SK-N-SH treated with all-trans-retinoic acid at 6 μM for 48 hours (cell line): ENCODE measurements at regions not wholly inside any gene's neighbourhood (a gene's known extent, or its start where the extent isn't known, plus 50 kb on each side); places are given as distances from the start of the nearest gene placed in this dataset.

Experiments used
- ATAC-seq: fragments of 200-7000 bp; cut with Tn5 transposase; 3 replicates; pipeline ENCODE4 v1.9.1; 2020; ENCODE audit warnings: mild to moderate bottlenecking, moderate library complexity
- ARNTL ChIP-seq: fragments of 450-650 bp; formaldehyde crosslinking; IDR thresholded peaks from 2 replicates; pipeline ENCODE4 v1.5.0; 2020; ENCODE audit warnings: low read depth, mild to moderate bottlenecking, moderate library complexity, borderline replicate concordance
- BACH2 ChIP-seq: fragments of 250-450 bp; sonication (Bioruptor Pico); IDR thresholded peaks from 2 replicates; pipeline ENCODE4 v1.9.0; 2021; ENCODE audit warnings: mild to moderate bottlenecking, borderline replicate concordance
- CREB5 ChIP-seq: fragments of 250-450 bp; sonication (Bioruptor Pico); IDR thresholded peaks from 2 replicates; pipeline ENCODE4 v1.5.1; 2020; ENCODE audit warnings: low read depth, mild to moderate bottlenecking, moderate library complexity
- ESRRG ChIP-seq: fragments of 250-450 bp; sonication (Bioruptor Pico); IDR thresholded peaks from 2 replicates; pipeline ENCODE4 v1.6.1; 2021; ENCODE audit warnings: mild to moderate bottlenecking
- GLIS3 ChIP-seq: fragments of 250-450 bp; sonication (Bioruptor Pico); IDR thresholded peaks from 2 replicates; pipeline ENCODE4 v1.5.0; 2020; ENCODE audit warnings: mild to moderate bottlenecking, moderate library complexity
- ISL1 ChIP-seq: fragments of 250-450 bp; sonication (Bioruptor Pico); IDR thresholded peaks from 2 replicates; pipeline ENCODE4 v2.1.2; 2022; ENCODE audit warnings: mild to moderate bottlenecking, moderate library complexity
- OSR1 ChIP-seq: fragments of 250-450 bp; sonication (Bioruptor Pico); IDR thresholded peaks from 2 replicates; pipeline ENCODE4 v1.8.0; 2022; ENCODE audit warnings: moderate library complexity, mild to moderate bottlenecking, inconsistent platforms
- PATZ1 ChIP-seq: fragments of 250-450 bp; sonication (Bioruptor Pico); IDR thresholded peaks from 2 replicates; pipeline ENCODE4 v1.8.0; 2020; ENCODE audit warnings: mild to moderate bottlenecking, moderate library complexity, borderline replicate concordance
- POU6F1 ChIP-seq: fragments of 250-450 bp; sonication (Bioruptor Pico); IDR thresholded peaks from 2 replicates; pipeline ENCODE4 v1.8.0; 2021; ENCODE audit warnings: low read depth, mild to moderate bottlenecking, moderate library complexity, borderline replicate concordance
- PPARA ChIP-seq: fragments of 250-450 bp; sonication (Bioruptor Pico); IDR thresholded peaks from 2 replicates; pipeline ENCODE4 v1.5.0; 2020; ENCODE audit warnings: mild to moderate bottlenecking, borderline replicate concordance
- RARB ChIP-seq: fragments of 250-450 bp; sonication (Bioruptor Pico); IDR thresholded peaks from 2 replicates; pipeline ENCODE4 v1.8.0; 2021; ENCODE audit warnings: mild to moderate bottlenecking, moderate library complexity
- SNAI2 ChIP-seq: fragments of 250-450 bp; sonication (Bioruptor Pico); IDR thresholded peaks from 2 replicates; pipeline ENCODE4 v1.5.0; 2020; ENCODE audit warnings: mild to moderate bottlenecking, moderate library complexity
- TCF4 ChIP-seq: fragments of 250-450 bp; sonication (Bioruptor Pico); IDR thresholded peaks from 2 replicates; pipeline ENCODE4 v1.8.0; 2021; ENCODE audit warnings: mild to moderate bottlenecking, moderate library complexity, borderline replicate concordance
- TOX ChIP-seq: fragments of 250-450 bp; sonication (Bioruptor Pico); IDR thresholded peaks from 2 replicates; pipeline ENCODE4 v1.8.0; 2021; ENCODE audit warnings: mild to moderate bottlenecking, moderate library complexity, borderline replicate concordance
- TSHZ2 ChIP-seq: fragments of 250-450 bp; sonication (Bioruptor Pico); IDR thresholded peaks from 2 replicates; pipeline ENCODE4 v1.5.0; 2020; ENCODE audit warnings: mild to moderate bottlenecking, moderate library complexity
- ZC3H10 ChIP-seq: fragments of 250-450 bp; sonication (Bioruptor Pico); IDR thresholded peaks from 2 replicates; pipeline ENCODE4 v1.5.1; 2021; ENCODE audit warnings: mild to moderate bottlenecking, moderate library complexity
- ZFP3 ChIP-seq: fragments of 250-450 bp; sonication (Bioruptor Pico); IDR thresholded peaks from 2 replicates; pipeline ENCODE4 v1.5.0; 2020; ENCODE audit warnings: mild to moderate bottlenecking, moderate library complexity
- ZFP30 ChIP-seq: fragments of 450-650 bp; formaldehyde crosslinking; IDR thresholded peaks from 2 replicates; pipeline ENCODE4 v1.5.0; 2022; ENCODE audit warnings: mild to moderate bottlenecking, moderate library complexity
- ZNF565 ChIP-seq: fragments of 450-650 bp; formaldehyde crosslinking; conservative IDR thresholded peaks from 2 replicates; pipeline ENCODE4 v1.5.0; 2020; ENCODE audit warnings: low read depth, mild to moderate bottlenecking, moderate library complexity

- no peak for ATAC-seq
- TF ChIP-seq TOX (CRISPR knock-in tag), result no peak
- TF ChIP-seq TSHZ2 (CRISPR knock-in tag), result no peak
- TF ChIP-seq ZFP3 (CRISPR knock-in tag), result no peak
- no peak for TF ChIP-seq ISL1 (CRISPR knock-in tag)
- no peak for TF ChIP-seq ESRRG (CRISPR knock-in tag)
- no peak for TF ChIP-seq ARNTL (CRISPR knock-in tag)
- TF ChIP-seq OSR1, result no peak
- TF ChIP-seq POU6F1 (CRISPR knock-in tag), result no peak
- TF ChIP-seq RARB (CRISPR knock-in tag), result no peak
These were observed 95.7 kb upstream of the VPREB1 start for GRCh38 chr22:22148905-22149304.

- TF ChIP-seq CREB5 (CRISPR knock-in tag) (no peak), OSR1 (no peak), ZNF565 (no peak), POU6F1 (CRISPR knock-in tag) (no peak), ISL1 (CRISPR knock-in tag) (no peak), BACH2 (no peak), PPARA (CRISPR knock-in tag) (no peak), TOX (CRISPR knock-in tag) (no peak), ARNTL (CRISPR knock-in tag) (no peak), ESRRG (CRISPR knock-in tag) (no peak), ZFP3 (CRISPR knock-in tag) (no peak), TCF4 (CRISPR knock-in tag) (no peak), PATZ1 (CRISPR knock-in tag) (no peak), ZFP30 (CRISPR knock-in tag) (no peak)
- ATAC-seq, result no peak
These were observed 99.7 kb upstream of the VPREB1 start for GRCh38 chr22:22144858-22145257.

GRCh38 chr22:22143448-22143847 is 101.1 kb upstream of the VPREB1 start:
- ATAC-seq, result no peak
- TF ChIP-seq POU6F1 (CRISPR knock-in tag) (no peak), OSR1 (no peak), TCF4 (CRISPR knock-in tag) (no peak), SNAI2 (no peak), TSHZ2 (CRISPR knock-in tag) (no peak), TOX (CRISPR knock-in tag) (no peak), GLIS3 (CRISPR knock-in tag) (no peak), CREB5 (CRISPR knock-in tag) (no peak), ZC3H10 (CRISPR knock-in tag) (no peak), RARB (CRISPR knock-in tag) (no peak), ZFP30 (CRISPR knock-in tag) (no peak), ESRRG (CRISPR knock-in tag) (no peak)
